HG02885 (cell line): ENCODE measurements at regions not wholly inside any gene's neighbourhood (a gene's known extent, or its start where the extent isn't known, plus 50 kb on each side); places are given as distances from the start of the nearest gene placed in this dataset.

ENCODE experiments used
- ATAC-seq: cut with Tn5 transposase; IDR thresholded peaks from one replicate; pipeline ENCODE4 v1.9.1; 2021; ENCODE audit warnings: mild to moderate bottlenecking; ENCODE audit not compliant: unreplicated experiment, poor library complexity

DNA sequence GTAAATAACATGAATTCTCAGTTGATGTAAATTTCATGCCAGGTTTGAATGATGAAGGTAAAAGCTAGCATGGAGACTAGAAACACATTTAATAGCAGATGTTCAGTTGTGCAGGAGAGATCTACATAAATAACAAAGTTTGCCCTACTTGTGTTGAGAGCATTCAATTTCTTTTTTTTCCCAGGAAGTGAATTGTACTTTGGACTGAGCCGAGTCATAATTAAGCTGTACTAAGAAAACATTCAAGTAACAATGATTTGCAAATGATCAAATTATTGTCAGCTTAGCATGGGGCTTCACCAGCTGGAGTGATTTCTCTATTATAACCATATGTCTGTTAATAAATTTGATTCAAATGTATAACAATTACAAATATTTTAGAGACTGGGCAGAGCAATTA lies 893.5 kb upstream of the MAP3K7 start:
- ATAC-seq = no peak

DNA sequence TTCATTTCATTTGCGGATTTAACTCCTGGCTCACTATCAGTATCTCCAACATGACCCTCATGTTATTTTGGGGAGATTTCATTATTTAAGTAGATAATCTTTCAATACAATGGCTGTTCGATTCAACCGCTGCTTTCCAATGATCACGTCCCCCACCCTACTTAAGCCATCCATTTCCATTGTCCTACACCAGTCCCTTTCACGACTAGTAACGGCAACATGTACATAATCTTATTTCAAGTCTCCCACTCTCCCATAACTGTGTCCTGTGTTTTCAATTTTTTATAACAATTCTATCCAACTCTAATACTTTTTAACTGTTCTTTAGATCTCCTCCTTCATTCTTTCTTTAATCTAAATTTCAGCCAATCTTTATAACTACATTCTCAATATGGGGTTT lies 890.8 kb upstream of the MAP3K7 start:
- ATAC-seq = no peak

DNA sequence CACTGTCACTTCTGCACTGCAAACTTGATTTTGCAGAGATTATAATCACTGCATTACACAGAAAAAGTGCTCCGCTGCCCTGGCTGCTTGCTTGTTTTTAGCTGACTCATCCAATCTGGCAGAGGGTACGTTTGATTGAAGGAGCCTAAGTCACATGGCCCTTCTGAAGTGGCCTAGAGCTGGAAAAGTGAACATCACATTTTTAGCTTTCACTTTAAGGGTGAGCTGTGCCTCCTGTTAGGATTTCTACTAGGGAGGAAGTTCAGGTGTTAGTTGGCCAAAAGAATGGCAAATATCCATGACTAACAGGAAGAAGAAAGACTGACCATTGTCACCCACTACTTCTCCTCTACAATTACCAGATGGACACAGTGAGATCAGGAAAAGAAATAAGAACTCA lies 889.1 kb upstream of the MAP3K7 start:
- no peak for ATAC-seq

DNA sequence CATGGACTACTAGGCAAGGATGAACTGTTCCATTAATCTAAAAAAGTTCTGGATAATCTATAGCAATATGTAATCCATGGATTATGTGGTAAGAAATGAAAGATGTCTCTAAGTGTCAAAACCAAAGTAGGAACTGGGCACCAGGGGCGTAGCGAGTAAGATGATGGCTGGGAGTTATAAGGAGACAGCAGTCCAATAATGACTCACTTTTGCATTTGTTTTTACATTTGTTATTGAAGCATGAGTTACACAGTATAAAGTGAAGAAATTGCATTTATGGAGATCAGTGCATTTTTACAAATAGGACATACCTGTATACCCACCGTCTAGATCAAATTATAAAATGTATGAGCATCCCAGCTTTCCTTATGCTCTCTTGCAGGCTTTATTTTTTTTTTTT lies 878.5 kb upstream of the MAP3K7 start:
- no peak for ATAC-seq

DNA sequence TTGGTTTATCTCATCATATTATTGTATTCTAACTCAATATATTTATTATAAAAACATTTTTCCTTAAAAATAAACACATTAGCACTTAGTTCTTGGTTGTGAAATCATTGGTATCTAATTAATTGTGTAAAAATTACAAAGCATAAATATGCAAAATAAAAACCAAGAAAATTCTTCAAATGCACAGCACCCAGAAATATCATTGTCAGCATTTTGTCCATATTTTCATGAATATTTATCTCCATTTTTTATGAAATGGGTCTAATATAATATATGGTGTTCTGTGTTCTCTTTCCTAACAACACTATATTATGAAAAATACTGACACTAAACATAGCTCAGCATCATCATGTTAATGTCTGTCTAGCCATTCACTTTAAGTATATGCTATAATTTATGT lies 877.8 kb upstream of the MAP3K7 start:
- ATAC-seq = no peak

DNA sequence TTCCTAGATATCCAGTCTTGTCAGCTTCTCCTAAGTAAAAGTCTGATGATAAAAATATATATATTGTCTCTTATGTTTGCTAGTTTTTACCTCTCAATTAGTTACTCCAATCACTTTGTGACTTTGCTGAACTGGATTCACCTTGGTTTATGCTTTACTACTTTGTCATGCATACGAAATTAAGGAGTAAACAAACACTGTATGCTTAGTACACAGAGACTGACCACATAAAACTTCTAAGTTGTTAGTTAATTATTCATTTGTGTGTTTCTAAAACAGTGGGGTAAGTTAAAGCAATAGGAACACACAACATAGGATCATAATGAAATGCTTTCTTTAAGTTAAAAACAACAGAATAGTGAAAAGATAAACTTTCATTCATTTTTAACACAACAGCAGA lies 877.3 kb upstream of the MAP3K7 start:
- no peak for ATAC-seq

DNA sequence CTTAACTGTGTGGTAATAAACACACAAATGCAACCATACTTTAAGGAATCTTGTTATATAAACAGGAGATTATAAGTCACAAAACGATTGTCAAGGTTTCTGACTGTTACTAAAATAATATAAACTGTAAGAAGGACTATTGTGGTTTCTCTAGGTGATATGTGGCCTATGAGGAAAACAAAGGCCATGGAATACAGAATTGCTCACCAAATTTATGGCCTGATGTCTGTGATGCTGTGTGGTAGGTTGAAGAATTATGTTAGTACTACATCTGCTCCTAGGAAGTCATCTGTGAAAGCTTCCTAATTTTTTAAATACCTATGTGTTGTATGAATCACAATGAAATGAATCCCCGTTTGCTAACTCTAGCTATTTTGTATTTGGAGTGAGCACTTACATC lies 875.4 kb upstream of the MAP3K7 start:
- no peak for ATAC-seq

DNA sequence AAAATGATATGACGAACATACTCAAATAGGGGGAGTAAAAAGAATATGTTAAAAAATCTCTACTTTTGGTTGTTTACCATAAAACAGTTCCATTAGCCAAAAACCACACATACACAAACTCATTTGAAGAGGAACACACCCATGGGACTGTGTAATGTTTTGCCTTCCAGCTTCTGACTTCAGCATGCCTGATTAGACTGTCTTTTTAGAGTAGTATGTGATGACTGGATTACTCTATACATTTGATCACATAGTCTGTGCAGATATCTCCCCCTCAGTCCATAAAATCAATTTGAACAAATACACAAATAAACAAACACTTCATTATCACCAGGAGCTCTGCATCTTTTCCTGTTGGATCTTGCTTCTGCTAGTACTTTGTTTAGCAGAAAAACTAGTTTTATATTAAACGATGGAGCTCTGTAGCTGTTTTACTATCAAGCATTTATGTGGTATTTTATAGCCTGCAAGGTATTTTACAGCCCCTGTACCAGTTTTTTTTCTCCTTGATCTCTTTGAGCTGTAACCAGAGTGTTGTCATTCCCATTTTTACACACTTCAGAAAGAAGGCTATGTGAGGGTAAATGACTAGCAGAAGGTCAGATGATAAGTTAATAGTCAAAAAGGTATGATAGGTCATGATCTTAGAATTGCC lies 866.5 kb upstream of the MAP3K7 start:
- ATAC-seq = no peak

DNA sequence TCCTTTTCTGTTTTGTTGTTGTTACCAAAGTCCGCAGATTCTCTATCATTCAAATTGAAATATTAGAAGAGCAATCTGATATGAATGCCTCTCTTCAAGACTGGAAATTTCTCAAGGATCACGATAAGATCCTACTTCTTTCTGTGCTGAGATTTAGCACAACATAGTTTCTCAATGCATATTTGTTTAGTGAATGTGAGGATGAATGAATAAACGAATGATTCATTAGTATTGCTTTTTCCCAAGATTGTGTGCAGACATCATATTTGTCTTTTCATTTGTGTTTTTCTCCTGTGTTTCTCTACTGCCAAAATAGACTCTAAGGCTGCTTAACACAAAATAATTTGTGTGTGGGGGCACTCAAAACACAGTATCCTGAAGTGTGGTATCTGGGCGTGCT lies 862.7 kb upstream of the MAP3K7 start:
- ATAC-seq = no peak

DNA sequence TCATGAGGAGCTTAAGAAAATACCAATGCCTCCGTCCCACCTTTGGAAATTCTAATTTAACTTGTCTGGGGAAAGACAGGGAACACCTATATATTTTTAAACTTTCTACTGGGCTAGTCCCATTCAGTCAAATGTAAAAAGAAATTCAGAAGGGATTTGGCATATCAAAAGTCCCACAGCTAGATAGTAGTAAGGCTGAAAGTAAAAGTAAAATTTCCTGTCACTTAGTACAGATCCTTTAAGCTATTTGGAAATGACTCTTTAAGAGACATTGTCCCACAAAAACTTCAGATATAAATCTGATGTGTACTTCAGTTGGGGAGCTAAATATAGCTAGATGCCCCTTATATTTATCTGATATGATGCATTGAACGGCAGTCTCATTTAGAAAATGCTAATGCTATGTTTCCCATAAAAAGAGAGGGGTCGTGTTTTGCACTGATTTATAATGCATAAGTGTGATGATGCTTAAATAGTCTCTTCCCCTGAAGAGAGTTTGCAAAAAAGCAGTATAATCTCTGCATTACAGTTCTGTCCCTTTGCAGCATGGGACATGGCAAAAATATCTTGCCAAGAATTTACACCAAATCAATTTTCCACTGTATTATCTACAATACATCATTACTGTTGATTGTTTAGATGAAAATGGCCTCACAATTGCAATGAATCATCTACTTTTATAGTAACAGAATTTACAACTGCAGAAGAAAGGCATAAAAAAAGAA lies 860.8 kb upstream of the MAP3K7 start:
- ATAC-seq = peak; percentile 57

DNA sequence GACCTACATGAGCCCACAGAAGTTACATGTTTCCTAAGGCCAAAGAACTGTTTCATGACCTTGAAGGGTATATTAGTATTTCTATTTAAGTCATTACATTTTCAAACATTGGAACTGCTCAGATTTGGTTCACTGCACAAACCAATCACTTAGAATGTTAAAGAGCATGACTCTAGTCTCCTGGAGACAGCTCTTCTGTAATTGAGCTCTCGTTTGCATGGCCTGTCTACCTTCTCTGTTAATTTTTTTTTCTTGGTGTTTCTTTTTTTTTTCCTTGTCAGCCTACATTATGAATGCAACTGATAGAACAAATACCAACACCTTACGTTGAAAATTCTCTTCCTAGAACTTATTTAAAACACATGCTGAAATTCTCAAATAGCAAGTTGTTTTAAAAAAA lies 860.2 kb upstream of the MAP3K7 start:
- ATAC-seq = no peak

DNA sequence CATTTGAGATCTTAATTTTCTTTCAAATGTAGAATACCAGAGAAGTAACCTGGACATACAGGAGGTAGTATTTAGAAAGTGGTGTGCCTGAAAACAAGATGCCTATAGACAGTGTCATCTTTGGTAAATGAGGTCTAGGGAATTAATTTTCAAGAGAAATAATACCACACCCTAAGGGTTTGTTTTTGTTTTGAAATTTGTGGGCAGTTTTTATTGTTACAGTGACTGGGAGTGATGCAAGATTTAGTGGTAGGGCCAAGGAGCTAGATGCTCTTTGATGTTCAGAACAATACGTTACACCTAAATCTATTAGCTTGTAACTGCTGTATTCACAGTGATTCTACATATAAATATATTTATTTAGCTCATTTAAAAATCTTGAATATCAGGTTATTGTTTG lies 856.5 kb upstream of the MAP3K7 start:
- no peak for ATAC-seq

DNA sequence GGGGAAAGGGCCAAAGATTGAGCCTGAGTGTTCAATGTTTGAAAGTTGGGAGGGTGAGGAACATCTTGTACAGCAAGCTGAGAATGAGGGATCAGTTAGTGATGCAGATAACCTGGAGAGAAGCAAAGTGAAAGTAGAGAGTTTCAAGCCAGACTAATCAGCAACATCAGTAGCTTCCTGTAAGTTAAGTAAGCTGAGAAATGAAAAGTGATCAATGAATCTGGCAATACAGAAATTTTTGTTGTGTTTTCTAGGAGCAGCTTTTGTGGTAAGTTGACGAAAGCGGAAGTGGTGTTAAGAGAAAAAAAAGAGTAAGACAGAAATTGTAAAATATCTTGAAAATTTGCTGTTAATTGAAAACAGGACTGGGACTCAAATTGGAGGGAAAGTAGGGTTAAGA lies 855.5 kb upstream of the MAP3K7 start:
- ATAC-seq = peak; percentile 33

DNA sequence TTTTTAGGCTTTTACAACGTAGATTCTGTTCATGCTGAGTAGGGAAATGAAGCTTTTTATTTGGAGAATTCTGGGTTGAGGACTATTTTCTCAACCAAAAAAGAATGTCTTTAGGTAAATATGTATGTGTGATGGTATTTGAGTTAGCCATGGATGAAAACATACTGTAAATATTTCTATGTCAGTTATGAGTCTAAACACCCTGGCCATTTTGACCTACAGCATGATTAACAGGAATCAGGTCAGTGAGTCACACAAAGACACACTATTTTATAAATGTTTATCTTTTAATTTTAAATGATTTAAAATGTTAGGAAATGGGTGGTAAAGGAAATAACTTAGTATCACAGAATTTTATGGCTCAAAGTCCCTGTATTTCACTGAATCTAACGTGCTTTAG lies 851.7 kb upstream of the MAP3K7 start:
- no peak for ATAC-seq

DNA sequence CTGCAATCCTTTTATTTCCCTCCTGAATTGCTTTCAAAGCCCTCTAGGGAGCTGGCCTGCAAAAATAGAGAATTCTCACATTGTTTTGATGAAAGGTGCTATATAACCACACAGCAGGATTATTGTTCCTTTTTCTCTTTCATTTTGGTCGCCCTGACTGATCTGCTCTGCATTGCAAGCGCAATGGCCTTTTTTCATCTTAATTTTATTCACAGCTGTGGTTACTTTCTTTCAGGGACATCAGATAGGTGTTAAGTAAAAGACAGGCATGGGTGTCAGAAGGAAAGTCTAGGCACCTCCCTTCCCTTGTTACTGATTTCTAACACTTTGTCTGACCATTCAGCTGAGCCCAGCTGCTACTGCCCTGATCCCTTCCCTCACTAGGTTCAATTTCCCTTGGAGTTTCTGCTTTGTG lies 850.5 kb upstream of the MAP3K7 start:
- ATAC-seq = no peak

DNA sequence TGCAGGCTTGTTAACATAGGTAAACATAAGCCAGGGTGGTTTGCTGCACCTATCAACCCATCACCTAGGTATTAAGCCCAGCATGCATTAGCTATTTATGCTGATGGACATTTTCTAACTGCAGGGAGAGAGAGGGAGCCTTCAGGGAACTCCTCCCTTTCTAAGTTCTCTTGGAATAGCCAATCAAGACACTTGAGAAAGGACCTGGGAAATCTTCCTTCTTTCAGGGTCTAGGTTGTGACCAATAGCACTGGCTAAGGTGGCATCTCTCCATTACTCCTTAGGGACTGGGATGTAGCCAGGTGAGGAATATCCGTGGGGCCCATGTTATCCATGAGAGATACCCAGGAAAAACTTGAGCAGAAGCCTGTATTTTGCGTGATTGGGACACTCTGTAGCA lies 849.6 kb upstream of the MAP3K7 start:
- no peak for ATAC-seq

DNA sequence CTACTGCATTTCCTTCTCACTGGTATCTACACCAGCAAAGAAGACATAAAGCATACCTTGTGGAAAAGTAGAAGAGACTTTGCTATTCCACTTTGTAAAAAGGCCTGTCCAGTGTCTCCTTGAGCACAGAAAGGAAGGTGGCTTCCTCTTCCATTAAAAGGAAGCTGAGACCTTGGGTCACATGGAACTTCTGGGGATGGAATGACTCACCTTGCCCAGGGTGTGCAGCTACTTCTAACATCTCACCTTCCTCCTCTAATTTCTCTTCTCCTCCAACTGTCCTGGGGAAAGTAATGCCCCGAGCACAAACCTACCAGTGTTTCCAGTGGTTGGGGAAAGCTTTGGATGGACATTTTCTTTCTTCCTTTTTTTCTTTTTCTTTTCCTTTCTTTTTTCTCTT lies 848.8 kb upstream of the MAP3K7 start:
- no peak for ATAC-seq

DNA sequence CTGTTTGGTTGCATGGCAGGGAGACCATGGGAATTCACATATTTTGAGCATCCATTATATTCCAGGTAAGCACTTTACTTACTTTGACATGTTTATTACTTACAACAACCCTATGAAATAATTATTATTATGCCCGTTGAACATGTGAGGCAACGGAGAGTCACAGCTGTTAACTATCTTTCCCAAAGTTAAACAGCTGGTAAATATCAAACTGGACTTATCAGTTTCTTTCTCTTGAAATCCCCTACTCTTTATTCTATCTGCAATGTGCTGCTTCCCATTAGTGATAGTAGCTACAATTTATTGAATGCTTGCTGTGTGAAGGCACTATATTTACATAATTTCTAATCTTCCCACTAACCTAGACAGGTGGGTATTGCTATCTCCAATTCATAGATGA lies 847.7 kb upstream of the MAP3K7 start:
- ATAC-seq = no peak

DNA sequence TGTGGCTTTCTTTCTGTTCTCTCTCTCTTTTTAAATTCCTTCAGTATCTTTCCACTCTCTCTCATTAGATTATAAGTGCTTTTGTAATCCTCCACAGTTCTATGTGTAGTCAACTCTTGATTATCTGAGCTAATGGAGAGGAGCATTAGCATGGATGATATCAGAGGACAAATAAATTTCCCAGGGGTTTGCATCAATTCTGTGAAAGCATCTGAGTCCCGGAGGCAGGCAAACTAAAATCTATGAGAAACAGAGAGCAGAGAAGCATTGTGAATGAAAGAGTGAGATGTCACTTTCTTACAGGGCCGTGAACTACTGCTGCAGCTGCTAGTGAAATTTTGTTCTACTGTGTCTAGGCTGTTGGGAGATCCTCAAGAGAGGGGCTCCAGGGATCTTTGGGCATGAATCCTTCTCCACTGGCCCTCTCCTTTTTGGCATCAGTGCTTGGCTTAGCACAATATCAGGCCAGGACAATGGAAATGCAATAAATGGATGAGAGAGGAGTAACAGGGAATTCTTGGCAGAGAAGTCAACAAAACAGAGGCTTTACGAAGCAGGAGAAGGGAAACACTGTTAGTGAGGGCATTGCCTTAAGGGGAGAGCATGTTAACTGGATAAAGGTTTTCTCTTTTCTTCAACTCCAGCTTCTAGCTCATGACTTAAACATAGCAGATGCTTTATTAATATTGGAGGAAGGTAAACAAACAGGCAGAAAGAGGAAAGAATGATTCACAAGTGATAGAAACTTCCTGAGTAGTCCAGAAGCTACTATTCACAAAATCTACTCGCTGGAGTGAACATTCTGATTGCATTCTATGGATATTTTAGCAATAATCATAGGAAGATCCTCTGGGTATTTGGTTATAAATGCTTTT lies 847.0 kb upstream of the MAP3K7 start:
- no peak for ATAC-seq

DNA sequence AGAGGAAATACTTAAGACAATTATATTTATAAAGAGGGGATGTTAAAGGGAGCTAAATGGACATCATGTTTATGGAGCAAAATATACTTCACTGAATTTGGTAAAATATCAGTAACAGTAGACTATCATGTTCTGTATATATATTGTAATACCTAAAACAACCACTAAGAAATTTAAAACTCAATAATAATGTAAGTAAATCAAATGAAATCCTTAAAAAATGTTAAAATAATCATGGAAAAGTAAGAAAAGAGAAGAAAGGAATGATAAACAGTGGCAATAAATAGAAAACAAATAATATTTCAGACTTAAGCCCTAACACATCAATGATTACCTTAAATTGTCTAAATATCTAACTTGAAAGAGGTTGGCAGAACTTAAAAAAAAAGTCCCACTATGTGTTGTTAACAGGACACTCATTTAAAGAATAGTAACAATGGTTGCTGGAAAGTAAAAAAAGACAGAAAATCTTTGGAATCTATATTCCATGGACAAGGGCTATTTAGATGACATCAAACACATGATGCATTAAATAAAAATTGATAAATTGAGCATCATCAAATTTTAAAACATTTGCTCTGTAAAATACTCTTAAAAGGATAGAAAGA lies 842.2 kb upstream of the MAP3K7 start:
- ATAC-seq = no peak

DNA sequence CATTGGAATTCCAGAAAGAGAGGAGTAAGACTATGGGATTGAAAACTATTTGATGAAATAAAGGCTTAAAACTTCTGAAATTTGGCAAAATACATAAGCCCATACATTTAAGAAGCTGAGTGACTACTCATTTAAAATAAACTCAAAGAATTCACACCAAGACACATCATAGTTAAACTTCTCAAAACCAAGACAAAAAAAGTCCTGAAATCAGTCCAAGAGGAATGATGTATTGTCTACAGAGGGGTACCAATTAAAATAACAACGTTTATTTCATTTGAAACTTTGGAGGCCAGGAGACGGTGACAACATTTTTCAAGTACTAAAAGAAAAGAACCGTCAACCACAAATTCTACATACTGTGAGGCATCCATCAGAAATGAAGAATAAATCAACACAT lies 841.4 kb upstream of the MAP3K7 start:
- ATAC-seq = no peak
